SK-N-SH treated with all-trans-retinoic acid at 6 μM for 48 hours (cell line): ENCODE measurements at regions not wholly inside any gene's neighbourhood (a gene's known extent, or its start where the extent isn't known, plus 50 kb on each side); places are given as distances from the start of the nearest gene placed in this dataset.

Experiments used
- ATAC-seq: fragments of 200-7000 bp; cut with Tn5 transposase; 3 replicates; pipeline ENCODE4 v1.9.1; 2020; ENCODE audit warnings: mild to moderate bottlenecking, moderate library complexity
- ARNTL ChIP-seq: fragments of 450-650 bp; formaldehyde crosslinking; IDR thresholded peaks from 2 replicates; pipeline ENCODE4 v1.5.0; 2020; ENCODE audit warnings: low read depth, mild to moderate bottlenecking, moderate library complexity, borderline replicate concordance
- BACH2 ChIP-seq: fragments of 250-450 bp; sonication (Bioruptor Pico); IDR thresholded peaks from 2 replicates; pipeline ENCODE4 v1.9.0; 2021; ENCODE audit warnings: mild to moderate bottlenecking, borderline replicate concordance
- CSDC2 ChIP-seq: fragments of 250-450 bp; sonication (Bioruptor Pico); IDR thresholded peaks from 2 replicates; pipeline ENCODE4 v1.5.0; 2020; ENCODE audit warnings: mild to moderate bottlenecking, moderate library complexity
- ESRRG ChIP-seq: fragments of 250-450 bp; sonication (Bioruptor Pico); IDR thresholded peaks from 2 replicates; pipeline ENCODE4 v1.6.1; 2021; ENCODE audit warnings: mild to moderate bottlenecking
- GLIS3 ChIP-seq: fragments of 250-450 bp; sonication (Bioruptor Pico); IDR thresholded peaks from 2 replicates; pipeline ENCODE4 v1.5.0; 2020; ENCODE audit warnings: mild to moderate bottlenecking, moderate library complexity
- ISL1 ChIP-seq: fragments of 250-450 bp; sonication (Bioruptor Pico); IDR thresholded peaks from 2 replicates; pipeline ENCODE4 v2.1.2; 2022; ENCODE audit warnings: mild to moderate bottlenecking, moderate library complexity
- OSR1 ChIP-seq: fragments of 250-450 bp; sonication (Bioruptor Pico); IDR thresholded peaks from 2 replicates; pipeline ENCODE4 v1.8.0; 2022; ENCODE audit warnings: moderate library complexity, mild to moderate bottlenecking, inconsistent platforms
- PPARA ChIP-seq: fragments of 250-450 bp; sonication (Bioruptor Pico); IDR thresholded peaks from 2 replicates; pipeline ENCODE4 v1.5.0; 2020; ENCODE audit warnings: mild to moderate bottlenecking, borderline replicate concordance
- RARB ChIP-seq: fragments of 250-450 bp; sonication (Bioruptor Pico); IDR thresholded peaks from 2 replicates; pipeline ENCODE4 v1.8.0; 2021; ENCODE audit warnings: mild to moderate bottlenecking, moderate library complexity
- SNAI2 ChIP-seq: fragments of 250-450 bp; sonication (Bioruptor Pico); IDR thresholded peaks from 2 replicates; pipeline ENCODE4 v1.5.0; 2020; ENCODE audit warnings: mild to moderate bottlenecking, moderate library complexity
- TCF4 ChIP-seq: fragments of 250-450 bp; sonication (Bioruptor Pico); IDR thresholded peaks from 2 replicates; pipeline ENCODE4 v1.8.0; 2021; ENCODE audit warnings: mild to moderate bottlenecking, moderate library complexity, borderline replicate concordance
- ZC3H10 ChIP-seq: fragments of 250-450 bp; sonication (Bioruptor Pico); IDR thresholded peaks from 2 replicates; pipeline ENCODE4 v1.5.1; 2021; ENCODE audit warnings: mild to moderate bottlenecking, moderate library complexity
- ZFP3 ChIP-seq: fragments of 250-450 bp; sonication (Bioruptor Pico); IDR thresholded peaks from 2 replicates; pipeline ENCODE4 v1.5.0; 2020; ENCODE audit warnings: mild to moderate bottlenecking, moderate library complexity
- ZFP30 ChIP-seq: fragments of 450-650 bp; formaldehyde crosslinking; IDR thresholded peaks from 2 replicates; pipeline ENCODE4 v1.5.0; 2022; ENCODE audit warnings: mild to moderate bottlenecking, moderate library complexity
- ZNF565 ChIP-seq: fragments of 450-650 bp; formaldehyde crosslinking; conservative IDR thresholded peaks from 2 replicates; pipeline ENCODE4 v1.5.0; 2020; ENCODE audit warnings: low read depth, mild to moderate bottlenecking, moderate library complexity
- ZNF70 ChIP-seq: fragments of 450-650 bp; formaldehyde crosslinking; IDR thresholded peaks from 2 replicates; pipeline ENCODE4 v1.5.0; 2020; ENCODE audit warnings: mild to moderate bottlenecking, moderate library complexity
- ZNF8 ChIP-seq: fragments of 450-650 bp; formaldehyde crosslinking; IDR thresholded peaks from 2 replicates; pipeline ENCODE4 v1.5.0; 2020; ENCODE audit warnings: mild to moderate bottlenecking, moderate library complexity
- TF ChIP-seq, protein P1 (sequence below): fragments of 250-450 bp; sonication (Bioruptor Pico); IDR thresholded peaks from 2 replicates; pipeline ENCODE4 v1.8.0; 2020; ENCODE audit warnings: mild to moderate bottlenecking, moderate library complexity, borderline replicate concordance
- TF ChIP-seq, protein P2 (sequence below): fragments of 250-450 bp; sonication (Bioruptor Pico); IDR thresholded peaks from 2 replicates; pipeline ENCODE4 v1.8.0; 2021; ENCODE audit warnings: low read depth, mild to moderate bottlenecking, moderate library complexity, borderline replicate concordance
- TF ChIP-seq, protein P3 (sequence below): fragments of 250-450 bp; sonication (Bioruptor Pico); IDR thresholded peaks from 2 replicates; pipeline ENCODE4 v1.5.1; 2021; ENCODE audit warnings: mild to moderate bottlenecking, moderate library complexity
- TF ChIP-seq, protein P4 (sequence below): fragments of 250-450 bp; sonication (Bioruptor Pico); IDR thresholded peaks from 2 replicates; pipeline ENCODE4 v1.5.0; 2020; ENCODE audit warnings: mild to moderate bottlenecking, moderate library complexity

DNA sequence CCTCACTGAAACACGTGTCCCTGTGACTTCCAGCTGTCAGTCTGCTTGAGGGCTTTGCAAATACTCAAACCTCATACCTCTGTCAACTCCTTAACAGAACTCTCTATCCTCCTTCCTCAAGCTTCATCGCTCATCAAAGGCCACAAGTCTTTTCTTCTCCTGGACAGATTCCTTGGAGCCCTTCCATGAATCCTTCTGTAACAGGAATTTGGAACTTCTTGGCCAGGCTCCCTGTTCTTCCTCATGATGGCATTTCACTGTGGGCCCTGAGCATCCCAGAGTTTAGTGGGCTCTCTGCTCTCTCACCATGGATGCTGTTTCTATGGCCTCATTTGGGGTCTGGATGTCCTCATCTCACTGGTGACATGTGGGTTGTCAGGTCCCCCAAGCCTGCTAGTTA, 105.0 kb upstream of the TLE3 start:
- no peak for ATAC-seq
- TF ChIP-seq ZFP3 (no peak), SNAI2 (CRISPR knock-in tag) (no peak), CSDC2 (CRISPR knock-in tag) (no peak)

DNA sequence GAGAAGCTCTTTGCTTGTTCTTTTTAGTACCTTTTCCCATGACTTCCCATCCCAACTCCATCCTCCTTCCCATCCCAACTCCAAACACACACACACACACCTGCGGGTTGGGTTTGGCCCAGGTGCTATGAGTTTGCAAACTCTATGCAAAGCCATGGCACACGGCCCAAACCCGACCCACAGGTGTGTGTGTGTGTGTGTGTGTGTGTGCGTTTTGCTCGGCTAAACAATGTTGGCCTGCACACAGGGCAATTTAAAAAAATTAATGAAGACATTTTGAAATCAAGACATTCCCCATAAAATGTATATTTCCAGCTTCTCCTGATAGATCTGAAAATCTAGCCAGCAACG, 103.7 kb upstream of the TLE3 start:
- no peak for ATAC-seq
- no peak for TF ChIP-seq BACH2 (CRISPR knock-in tag)
- TF ChIP-seq ESRRG (CRISPR knock-in tag) = no peak
- no peak for TF ChIP-seq OSR1 (CRISPR knock-in tag)
- TF ChIP-seq TCF4 (CRISPR knock-in tag) = no peak
- TF ChIP-seq ZC3H10 (CRISPR knock-in tag) = no peak
- TF ChIP-seq ZFP30 = no peak
- TF ChIP-seq ZNF8 (CRISPR knock-in tag) = no peak
- TF ChIP-seq RARB = no peak
- no peak for TF ChIP-seq ZFP3
- TF ChIP-seq SNAI2 (CRISPR knock-in tag) = no peak
- TF ChIP-seq, protein P1, sequence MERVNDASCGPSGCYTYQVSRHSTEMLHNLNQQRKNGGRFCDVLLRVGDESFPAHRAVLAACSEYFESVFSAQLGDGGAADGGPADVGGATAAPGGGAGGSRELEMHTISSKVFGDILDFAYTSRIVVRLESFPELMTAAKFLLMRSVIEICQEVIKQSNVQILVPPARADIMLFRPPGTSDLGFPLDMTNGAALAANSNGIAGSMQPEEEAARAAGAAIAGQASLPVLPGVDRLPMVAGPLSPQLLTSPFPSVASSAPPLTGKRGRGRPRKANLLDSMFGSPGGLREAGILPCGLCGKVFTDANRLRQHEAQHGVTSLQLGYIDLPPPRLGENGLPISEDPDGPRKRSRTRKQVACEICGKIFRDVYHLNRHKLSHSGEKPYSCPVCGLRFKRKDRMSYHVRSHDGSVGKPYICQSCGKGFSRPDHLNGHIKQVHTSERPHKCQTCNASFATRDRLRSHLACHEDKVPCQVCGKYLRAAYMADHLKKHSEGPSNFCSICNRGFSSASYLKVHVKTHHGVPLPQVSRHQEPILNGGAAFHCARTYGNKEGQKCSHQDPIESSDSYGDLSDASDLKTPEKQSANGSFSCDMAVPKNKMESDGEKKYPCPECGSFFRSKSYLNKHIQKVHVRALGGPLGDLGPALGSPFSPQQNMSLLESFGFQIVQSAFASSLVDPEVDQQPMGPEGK = no peak
- TF ChIP-seq, protein P2, sequence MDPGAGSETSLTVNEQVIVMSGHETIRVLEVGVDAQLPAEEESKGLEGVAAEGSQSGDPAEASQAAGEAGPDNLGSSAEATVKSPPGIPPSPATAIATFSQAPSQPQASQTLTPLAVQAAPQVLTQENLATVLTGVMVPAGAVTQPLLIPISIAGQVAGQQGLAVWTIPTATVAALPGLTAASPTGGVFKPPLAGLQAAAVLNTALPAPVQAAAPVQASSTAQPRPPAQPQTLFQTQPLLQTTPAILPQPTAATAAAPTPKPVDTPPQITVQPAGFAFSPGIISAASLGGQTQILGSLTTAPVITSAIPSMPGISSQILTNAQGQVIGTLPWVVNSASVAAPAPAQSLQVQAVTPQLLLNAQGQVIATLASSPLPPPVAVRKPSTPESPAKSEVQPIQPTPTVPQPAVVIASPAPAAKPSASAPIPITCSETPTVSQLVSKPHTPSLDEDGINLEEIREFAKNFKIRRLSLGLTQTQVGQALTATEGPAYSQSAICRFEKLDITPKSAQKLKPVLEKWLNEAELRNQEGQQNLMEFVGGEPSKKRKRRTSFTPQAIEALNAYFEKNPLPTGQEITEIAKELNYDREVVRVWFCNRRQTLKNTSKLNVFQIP (CRISPR knock-in tag) = no peak
- TF ChIP-seq ZNF565 (CRISPR knock-in tag) = no peak
- TF ChIP-seq ISL1 (CRISPR knock-in tag) = no peak
- no peak for TF ChIP-seq ZNF70
- TF ChIP-seq CSDC2 (CRISPR knock-in tag) = no peak
- TF ChIP-seq, protein P3, sequence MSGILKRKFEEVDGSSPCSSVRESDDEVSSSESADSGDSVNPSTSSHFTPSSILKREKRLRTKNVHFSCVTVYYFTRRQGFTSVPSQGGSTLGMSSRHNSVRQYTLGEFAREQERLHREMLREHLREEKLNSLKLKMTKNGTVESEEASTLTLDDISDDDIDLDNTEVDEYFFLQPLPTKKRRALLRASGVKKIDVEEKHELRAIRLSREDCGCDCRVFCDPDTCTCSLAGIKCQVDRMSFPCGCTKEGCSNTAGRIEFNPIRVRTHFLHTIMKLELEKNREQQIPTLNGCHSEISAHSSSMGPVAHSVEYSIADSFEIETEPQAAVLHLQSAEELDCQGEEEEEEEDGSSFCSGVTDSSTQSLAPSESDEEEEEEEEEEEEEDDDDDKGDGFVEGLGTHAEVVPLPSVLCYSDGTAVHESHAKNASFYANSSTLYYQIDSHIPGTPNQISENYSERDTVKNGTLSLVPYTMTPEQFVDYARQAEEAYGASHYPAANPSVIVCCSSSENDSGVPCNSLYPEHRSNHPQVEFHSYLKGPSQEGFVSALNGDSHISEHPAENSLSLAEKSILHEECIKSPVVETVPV (CRISPR knock-in tag) = no peak
- TF ChIP-seq, protein P4, sequence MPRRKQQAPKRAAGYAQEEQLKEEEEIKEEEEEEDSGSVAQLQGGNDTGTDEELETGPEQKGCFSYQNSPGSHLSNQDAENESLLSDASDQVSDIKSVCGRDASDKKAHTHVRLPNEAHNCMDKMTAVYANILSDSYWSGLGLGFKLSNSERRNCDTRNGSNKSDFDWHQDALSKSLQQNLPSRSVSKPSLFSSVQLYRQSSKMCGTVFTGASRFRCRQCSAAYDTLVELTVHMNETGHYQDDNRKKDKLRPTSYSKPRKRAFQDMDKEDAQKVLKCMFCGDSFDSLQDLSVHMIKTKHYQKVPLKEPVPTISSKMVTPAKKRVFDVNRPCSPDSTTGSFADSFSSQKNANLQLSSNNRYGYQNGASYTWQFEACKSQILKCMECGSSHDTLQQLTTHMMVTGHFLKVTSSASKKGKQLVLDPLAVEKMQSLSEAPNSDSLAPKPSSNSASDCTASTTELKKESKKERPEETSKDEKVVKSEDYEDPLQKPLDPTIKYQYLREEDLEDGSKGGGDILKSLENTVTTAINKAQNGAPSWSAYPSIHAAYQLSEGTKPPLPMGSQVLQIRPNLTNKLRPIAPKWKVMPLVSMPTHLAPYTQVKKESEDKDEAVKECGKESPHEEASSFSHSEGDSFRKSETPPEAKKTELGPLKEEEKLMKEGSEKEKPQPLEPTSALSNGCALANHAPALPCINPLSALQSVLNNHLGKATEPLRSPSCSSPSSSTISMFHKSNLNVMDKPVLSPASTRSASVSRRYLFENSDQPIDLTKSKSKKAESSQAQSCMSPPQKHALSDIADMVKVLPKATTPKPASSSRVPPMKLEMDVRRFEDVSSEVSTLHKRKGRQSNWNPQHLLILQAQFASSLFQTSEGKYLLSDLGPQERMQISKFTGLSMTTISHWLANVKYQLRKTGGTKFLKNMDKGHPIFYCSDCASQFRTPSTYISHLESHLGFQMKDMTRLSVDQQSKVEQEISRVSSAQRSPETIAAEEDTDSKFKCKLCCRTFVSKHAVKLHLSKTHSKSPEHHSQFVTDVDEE = no peak

DNA sequence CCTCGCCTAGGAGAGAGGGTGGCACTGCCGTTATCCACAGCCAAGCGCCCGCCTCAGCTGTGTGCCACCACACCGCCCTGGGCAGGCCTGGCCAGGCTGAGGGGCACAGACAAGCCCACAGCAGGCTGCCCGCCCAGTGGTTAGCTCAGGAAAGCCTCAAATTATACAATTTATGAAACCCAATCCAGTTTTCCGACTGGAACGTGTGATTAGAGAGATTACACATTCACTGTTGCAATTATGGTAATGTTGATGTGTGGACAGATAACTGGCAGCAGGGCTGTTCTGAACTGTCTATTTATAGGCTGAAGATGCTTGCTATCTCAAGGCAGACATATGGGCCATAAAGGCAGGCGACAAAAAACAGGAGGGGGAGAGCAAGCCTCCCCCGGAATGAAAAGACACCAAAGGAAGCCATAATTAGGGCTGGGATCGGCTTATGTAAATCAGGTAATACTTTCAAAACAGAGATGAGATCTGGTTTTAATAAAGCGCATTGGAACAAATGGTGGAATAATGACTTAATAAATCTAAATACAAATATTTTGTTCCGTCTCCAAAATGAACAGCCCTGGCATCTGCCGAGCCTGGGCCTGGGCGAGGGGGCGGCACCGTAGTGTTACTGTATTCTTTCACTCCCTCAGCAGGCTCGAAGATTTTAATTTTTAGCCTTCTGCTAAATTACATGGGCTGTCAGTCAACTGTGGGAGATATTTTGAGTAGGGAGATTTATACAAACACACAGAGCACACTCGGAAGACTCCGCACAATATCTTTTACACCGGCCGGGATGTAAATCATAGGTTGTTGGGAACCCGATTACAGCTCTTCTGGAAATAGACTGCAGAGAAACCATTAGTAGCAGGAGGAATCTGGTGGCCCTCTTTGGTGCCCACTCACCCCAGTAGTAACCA, 103.1 kb upstream of the TLE3 start:
- TF ChIP-seq TCF4 (CRISPR knock-in tag) (peak; percentile 73; the same call in 1 of the 2 replicates), RARB (no peak)
- no peak for ATAC-seq

DNA sequence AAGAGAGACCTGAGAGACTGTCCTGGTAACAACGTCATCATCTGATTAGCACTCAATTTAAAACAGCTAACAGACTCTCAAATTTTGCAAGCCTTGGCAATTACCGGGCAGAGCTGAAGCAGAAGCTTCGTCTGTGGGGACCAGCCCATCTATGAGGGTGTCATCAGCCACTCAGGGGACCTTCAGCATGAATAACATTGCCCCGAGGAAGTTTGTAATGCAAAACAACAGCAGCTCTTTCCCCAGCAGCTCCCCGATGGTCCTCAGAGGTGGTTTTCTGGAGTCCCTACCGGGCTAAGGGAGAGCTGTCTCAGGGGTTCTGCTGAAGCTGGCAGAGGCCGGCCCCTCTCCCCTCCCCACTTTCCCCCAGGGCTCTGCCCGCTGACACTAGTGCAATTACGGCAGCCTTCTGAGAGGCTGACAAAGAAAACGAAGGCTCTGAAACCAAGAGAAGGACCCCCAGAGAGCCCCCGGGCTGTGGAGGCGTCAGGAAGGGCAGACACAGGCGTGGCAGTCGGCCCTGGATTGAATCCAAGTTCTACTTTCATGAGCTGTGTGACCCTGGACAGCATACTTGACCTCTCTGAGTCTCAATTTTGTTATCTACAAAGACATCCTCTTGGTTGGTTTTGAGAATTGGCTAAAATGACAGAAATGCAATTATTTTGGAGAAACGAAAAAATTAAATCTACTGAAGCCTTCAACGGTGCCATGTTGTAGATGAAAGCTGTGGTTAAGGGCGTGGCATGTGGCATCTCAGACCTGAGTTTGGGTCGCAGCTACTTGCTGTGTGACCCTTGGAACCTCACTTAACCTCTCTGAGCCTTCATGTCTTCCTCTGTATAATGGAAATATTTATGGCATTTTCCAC, 102.1 kb upstream of the TLE3 start:
- ATAC-seq = no peak
- TF ChIP-seq ZNF8 (CRISPR knock-in tag) (no peak), ZNF565 (CRISPR knock-in tag) (no peak), PPARA (CRISPR knock-in tag) (no peak), ARNTL (CRISPR knock-in tag) (no peak), GLIS3 (CRISPR knock-in tag) (no peak), TCF4 (CRISPR knock-in tag) (no peak), ZNF70 (no peak)
